ENCODE measurements at regions not wholly inside any gene's neighbourhood (a gene's known extent, or its start where the extent isn't known, plus 50 kb on each side); places are given as distances from the start of the nearest gene placed in this dataset.
"Not testable (repeated sequence)": the region's sequence is repeated elsewhere in the genome, so short reads cannot be mapped to it uniquely, and the experiment has no call there.

- DNase-seq, result not testable (repeated sequence)
These were observed 194.1 kb upstream of the GRIA1 start for GRCh38 chr5:153296251-153296844.

GRCh38 chr5:153299891-153300290 is 190.6 kb upstream of the GRIA1 start:
- DNase-seq, result no peak

GRCh38 chr5:153308282-153308681 is 182.2 kb upstream of the GRIA1 start:
- DNase-seq, result no peak

- no peak for DNase-seq
These were observed 171.9 kb upstream of the GRIA1 start for GRCh38 chr5:153318556-153318955.

DNA sequence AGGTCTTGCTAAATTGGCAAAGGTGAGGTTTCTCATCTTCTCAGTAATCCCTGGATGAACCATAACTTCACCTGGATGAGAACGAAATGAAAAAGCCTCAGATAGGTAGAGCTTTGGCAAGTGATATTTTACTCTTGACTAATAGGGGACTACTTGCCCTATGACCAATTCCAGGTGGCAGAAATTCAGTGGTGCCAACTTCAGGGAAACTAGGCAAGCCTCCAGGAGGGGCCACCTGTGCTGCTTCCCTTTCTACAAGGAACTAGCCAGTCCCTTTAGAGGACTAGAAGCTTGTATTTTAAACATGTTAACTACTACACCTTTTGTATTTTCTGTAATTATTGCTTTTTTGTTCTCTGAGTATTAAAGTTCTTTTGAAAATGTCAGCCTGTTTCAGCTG is 169.0 kb upstream of the GRIA1 start:
- no peak for DNase-seq

GRCh38 chr5:153340139-153340538 is 150.3 kb upstream of the GRIA1 start:
- no peak for DNase-seq

DNA sequence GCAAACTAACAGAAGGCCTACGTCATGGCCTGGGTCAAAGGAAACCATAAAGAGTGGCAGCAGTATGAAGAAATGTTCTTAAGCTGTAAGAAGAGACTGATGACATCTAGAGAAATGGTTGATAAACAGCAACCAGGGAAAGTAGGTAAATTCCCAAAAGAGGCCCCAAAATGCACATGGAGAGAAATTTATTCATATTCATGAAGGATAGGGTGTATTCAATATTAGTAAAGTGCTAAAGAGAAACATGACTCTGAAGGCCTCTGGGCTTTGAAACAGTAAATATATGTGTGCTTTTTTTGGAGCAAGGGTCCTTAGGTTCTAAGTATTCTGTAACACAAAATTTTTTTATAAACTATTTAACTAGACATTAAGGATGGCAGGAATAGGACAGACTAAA is 149.7 kb upstream of the GRIA1 start:
- DNase-seq, result no peak

- DNase-seq, result no peak
These were observed 148.0 kb upstream of the GRIA1 start for GRCh38 chr5:153342487-153342886.

- DNase-seq, result no peak
These were observed 142.9 kb upstream of the GRIA1 start for GRCh38 chr5:153347611-153348010.

DNA sequence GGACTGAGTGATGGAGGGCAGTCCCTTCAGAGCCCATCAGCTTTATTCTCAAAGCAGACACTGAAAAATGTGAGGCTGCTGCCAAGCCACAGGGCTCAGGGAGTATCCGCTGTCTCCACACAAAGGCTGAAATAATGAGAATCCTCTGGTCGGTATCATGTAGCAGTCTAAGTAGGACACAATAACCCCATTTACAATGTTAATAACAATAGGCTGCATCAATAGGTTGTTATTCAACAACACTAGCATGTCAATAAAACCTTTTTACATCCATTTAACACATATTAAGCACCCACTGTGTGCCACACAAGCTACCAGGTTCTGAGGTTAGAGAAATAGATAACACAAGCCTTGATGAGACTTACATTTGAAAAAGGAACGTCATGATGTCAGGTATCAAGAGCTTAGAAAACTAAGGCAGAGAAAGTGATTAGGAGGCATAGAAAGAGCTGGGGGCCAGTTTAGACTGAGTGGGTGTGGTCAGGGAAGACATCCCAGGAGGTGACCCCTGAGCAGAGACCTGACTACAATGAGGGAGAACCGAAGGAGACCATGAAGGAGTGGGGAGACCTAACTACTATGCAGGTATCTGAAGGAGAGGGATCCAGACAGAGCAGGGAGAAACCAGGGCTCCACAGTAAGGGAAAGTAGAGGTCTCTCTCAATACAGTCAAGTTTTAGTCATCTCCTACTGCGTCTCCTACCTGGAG is 140.1 kb upstream of the GRIA1 start:
- no peak for DNase-seq

DNA sequence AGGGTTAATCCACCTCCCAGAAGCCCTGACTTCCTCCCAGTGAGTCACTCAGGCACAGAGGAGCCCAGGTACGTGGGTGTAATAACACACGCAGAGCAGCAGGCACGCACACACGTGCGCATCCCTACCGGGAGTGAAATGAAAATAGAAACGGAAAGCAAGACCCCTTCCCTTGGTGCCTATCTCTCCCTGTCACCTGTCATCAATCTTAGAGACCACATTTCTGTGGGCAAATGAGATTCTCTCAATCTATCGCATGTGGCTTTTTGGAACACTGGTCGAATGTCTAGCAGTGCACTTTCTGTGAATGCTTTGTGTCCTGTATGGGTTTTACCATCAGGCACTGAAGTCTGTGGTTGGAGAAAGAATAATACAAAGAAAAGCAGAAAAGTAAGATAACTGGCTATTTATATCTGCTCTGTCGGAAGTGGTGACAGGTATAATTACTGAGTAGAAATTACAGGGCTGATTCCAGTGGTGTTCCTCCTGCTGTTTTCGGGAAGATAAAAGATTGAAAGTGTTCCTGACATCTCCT is 137.7 kb upstream of the GRIA1 start:
- no peak for DNase-seq

DNA sequence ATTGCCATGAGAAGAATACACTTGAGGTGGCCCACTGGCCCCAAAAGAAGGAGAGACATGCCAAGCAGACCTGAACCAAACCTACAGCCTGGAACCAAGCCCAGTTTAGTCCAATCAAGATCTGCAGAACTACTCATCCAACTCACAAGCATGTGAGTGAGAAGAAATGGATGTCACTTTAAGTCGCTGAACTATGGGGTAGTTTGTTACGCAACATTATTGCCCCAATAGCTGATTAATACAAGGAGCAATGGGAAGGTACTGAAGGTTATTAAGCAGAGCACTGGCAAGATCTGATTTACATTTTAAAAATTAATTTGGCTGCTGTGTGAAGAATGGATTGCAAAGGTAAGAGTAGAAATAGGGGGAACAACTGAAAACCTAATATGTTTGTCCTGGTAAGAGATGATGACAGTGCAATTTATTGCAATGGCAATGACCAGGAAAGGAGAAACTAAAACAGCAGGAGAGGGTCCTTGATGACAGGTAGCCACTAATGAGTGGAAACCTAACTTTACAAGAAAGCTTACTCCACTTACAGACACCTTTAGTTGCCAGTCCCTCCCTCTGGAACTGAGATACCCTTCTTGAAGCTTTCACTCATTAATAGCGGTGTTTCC is 132.9 kb upstream of the GRIA1 start:
- DNase-seq, result no peak

GRCh38 chr5:153358315-153358976 is 132.0 kb upstream of the GRIA1 start:
- DNase-seq, result no peak

DNA sequence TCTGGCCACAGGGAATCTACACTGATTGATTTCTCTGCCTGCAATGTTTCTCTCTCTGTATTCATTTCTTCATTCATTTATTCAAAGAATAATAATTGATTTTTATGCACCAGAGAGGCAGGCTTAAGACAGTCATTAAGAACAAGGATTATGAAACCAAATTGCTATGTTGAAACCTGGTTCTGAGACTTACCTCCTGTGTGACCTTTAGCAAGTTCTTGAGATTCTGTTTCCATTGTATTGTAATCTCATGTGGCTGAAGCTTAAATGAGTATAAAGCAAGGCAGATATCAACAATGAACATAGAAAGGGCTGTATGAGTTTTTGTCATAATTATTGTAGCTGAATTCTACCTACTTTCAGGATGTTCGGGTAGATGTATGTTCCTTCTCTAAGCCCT is 129.6 kb upstream of the GRIA1 start:
- no peak for DNase-seq

GRCh38 chr5:153361735-153362409 is 128.6 kb upstream of the GRIA1 start:
- no peak for DNase-seq

- DNase-seq, result no peak
These were observed 124.9 kb upstream of the GRIA1 start for GRCh38 chr5:153365547-153365946.

DNA sequence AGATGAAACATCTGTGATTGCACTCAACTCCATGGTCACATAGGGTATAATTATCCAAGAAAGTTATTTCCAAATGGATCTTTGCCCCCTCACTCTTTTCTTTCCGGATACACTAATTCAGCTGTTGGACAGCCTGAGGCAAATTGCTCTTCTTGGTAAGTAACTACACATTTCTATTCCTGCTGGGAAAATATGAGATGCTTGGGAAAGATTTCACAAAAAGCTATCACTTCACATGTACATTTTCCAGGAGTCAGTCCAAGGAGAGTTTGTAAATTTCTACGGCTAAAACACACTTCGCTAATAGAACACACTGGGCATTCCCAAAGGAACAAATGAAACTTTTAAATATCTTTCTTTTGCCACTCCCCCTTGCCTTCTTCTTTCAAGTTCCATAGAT is 123.0 kb upstream of the GRIA1 start:
- no peak for DNase-seq

DNA sequence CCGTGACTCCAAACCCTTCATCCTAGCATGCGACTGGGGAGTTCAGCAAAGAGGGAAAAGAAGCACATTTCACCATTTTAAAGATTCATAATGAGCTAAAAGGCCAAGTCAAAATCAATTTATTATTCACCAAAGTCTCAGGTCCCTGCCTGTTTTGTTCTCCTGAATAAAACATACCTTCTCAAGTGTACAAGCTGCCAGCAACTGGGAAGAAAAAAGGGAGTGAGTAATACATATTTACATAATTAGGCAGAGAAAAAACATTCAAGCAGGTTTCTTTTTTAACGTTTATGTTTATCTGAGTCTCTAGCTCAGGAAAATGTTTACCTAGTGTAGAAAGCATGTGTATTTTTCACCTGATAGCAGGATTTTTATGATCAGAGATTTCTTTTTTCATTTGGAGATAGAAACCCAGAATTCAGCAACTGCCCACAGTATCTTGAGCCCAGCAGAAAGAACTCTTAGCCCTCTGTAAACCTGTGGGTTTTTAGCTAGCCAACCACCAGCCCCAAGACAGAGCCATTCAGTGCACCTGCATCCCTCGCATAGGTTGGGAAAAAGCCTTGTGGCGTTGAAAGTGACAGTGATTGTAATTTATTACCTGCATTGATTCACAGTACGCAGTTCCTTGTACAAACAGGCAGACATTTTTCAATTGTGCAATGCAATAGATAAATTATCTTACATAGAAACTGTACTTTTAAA is 117.9 kb upstream of the GRIA1 start:
- DNase-seq, result peak; percentile 57

GRCh38 chr5:153373130-153373498 is 117.4 kb upstream of the GRIA1 start:
- no peak for DNase-seq

DNA sequence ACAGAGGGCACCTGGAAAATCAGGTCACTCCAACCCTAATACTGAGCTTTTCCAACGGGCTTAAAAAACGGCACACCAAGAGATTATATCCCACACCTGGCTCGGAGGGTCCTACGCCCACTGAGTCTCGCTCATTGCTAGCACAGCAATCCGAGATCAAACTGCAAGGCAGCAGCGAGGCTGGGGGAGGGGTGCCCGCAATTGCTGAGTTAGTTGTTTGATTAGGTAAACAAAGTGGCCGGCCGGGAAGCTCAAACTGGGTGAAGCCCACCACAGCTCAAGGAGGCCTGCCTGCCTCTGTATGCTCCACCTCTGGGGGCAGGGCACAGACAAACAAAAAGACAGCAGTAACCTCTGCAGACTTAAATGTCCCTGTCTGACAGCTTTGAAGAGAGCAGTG is 108.8 kb upstream of the GRIA1 start:
- DNase-seq, result not testable (repeated sequence)

DNA sequence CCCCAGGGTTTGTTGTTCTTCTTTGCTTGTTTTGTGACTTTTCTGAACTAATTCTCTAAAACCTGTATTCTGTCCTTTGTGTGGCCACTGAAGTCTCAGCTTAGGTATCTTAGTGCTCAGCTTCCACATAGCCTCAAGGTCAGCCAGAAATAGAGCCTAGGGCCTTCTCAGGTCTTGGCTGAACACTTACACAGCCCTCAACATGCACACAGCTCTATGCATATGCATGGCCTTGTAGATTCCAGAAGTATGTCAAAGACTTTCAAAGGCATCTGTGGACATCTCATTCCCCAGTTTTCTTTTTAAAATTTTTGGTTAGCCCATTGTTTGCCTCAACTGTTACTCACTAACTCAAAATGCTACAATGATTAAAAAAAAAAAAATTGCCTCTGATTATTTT is 99.9 kb upstream of the GRIA1 start:
- no peak for DNase-seq

GRCh38 chr5:153399595-153399994 is 90.9 kb upstream of the GRIA1 start:
- DNase-seq, result no peak

DNA sequence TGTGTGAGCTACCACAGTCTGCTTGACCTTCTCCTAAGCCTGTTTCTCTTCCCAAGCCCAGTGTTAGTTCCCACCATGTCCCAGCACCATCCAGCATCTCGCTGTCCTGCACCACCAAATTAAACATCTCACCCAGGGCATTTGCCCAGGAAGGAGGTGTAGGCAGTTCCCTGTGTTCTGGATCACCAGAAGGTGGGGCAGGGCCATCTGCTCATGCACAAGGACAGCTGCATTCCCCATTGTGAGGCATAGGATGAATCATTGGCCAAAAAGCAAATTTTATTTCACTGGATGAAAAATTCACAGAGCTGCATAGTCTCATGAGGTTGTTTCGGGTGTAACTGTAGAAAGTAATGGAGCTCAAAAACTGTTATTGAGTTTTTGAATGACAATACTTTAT is 89.5 kb upstream of the GRIA1 start:
- DNase-seq, result no peak

All from NCI-H2081 treated with DMSO at 0.1 percent for 48 hours (cell line).